Loucy (cell line): ENCODE measurements at regions not wholly inside any gene's neighbourhood (a gene's known extent, or its start where the extent isn't known, plus 50 kb on each side); places are given as distances from the start of the nearest gene placed in this dataset.
A peak's percentile ranks its signal among the peaks of the same experiment; 100 is the strongest.

Experiments used
- H2AFZ ChIP-seq: fragments of 200-600 bp; sonication (generic); 2 replicates; pipeline ENCODE4 v1.6.0; 2016; ENCODE audit warnings: antibody characterized with exemption, mild to moderate bottlenecking, low read length, moderate library complexity
- H3F3A ChIP-seq: fragments of 200-600 bp; 2 replicates; pipeline ENCODE4 v1.6.0; 2016; ENCODE audit warnings: antibody characterized with exemption, low read depth, mild to moderate bottlenecking
- H3K27me3 ChIP-seq: fragments of 200-600 bp; sonication (generic); 2 replicates; pipeline ENCODE4 v1.6.1; 2014; ENCODE audit warnings: low read length, mild to moderate bottlenecking; ENCODE audit not compliant: insufficient read depth, poor library complexity, severe bottlenecking
- H3K36me3 ChIP-seq: fragments of 200-600 bp; sonication (generic); 2 replicates; pipeline ENCODE4 v1.6.1; 2016; ENCODE audit warnings: low read length; ENCODE audit not compliant: insufficient read depth
- H3K4me1 ChIP-seq: fragments of 200-600 bp; sonication (generic); 2 replicates; pipeline ENCODE4 v1.5.1; 2014; ENCODE audit warnings: low read length, mild to moderate bottlenecking; ENCODE audit not compliant: insufficient read depth, poor library complexity, severe bottlenecking
- H3K4me2 ChIP-seq: fragments of 200-600 bp; sonication (generic); 2 replicates; pipeline ENCODE4 v1.6.0; 2014; ENCODE audit warnings: antibody characterized with exemption, low read length, low read depth, mild to moderate bottlenecking; ENCODE audit not compliant: poor library complexity, severe bottlenecking
- H3K4me3 ChIP-seq: fragments of 200-600 bp; sonication (generic); 2 replicates; pipeline ENCODE4 v1.5.1; 2014; ENCODE audit warnings: low read length, mild to moderate bottlenecking, mixed read lengths; ENCODE audit not compliant: poor library complexity, severe bottlenecking
- H3K79me2 ChIP-seq: fragments of 200-600 bp; sonication (generic); 2 replicates; pipeline ENCODE4 v1.6.1; 2014; ENCODE audit warnings: low read length; ENCODE audit not compliant: insufficient read depth
- H3K9ac ChIP-seq: fragments of 200-600 bp; sonication (generic); 2 replicates; pipeline ENCODE4 v1.6.0; 2014; ENCODE audit warnings: mild to moderate bottlenecking, low read depth, low read length, moderate library complexity; ENCODE audit not compliant: poor library complexity, severe bottlenecking
- H3K9me2 ChIP-seq: fragments of 200-600 bp; sonication (generic); replicated peaks from 2 replicates; pipeline ENCODE4 v1.6.1; 2016; ENCODE audit warnings: low read depth, low read length, mixed read lengths
- H3K9me3 ChIP-seq: fragments of 200-600 bp; sonication (generic); 2 replicates; pipeline ENCODE4 v1.6.1; 2014; ENCODE audit warnings: mild to moderate bottlenecking, antibody characterized with exemption, low read length, low read depth; ENCODE audit not compliant: insufficient read depth
- H4K20me1 ChIP-seq: fragments of 200-600 bp; sonication (generic); 2 replicates; pipeline ENCODE4 v1.6.0; 2014; ENCODE audit warnings: antibody characterized with exemption, low read length, mild to moderate bottlenecking; ENCODE audit not compliant: insufficient read depth, poor library complexity, severe bottlenecking
- EZH2phosphoT487 ChIP-seq: fragments of 200-600 bp; IDR thresholded peaks from 2 replicates; pipeline ENCODE4 v1.6.1; 2018; ENCODE audit warnings: antibody characterized with exemption, mild to moderate bottlenecking, moderate library complexity, borderline replicate concordance
- TF ChIP-seq, protein P1 (sequence below): fragments of 200-600 bp; sonication (generic); conservative IDR thresholded peaks from 2 replicates; pipeline ENCODE4 v1.5.1; 2014; ENCODE audit warnings: mild to moderate bottlenecking, antibody characterized with exemption, low read length

DNA sequence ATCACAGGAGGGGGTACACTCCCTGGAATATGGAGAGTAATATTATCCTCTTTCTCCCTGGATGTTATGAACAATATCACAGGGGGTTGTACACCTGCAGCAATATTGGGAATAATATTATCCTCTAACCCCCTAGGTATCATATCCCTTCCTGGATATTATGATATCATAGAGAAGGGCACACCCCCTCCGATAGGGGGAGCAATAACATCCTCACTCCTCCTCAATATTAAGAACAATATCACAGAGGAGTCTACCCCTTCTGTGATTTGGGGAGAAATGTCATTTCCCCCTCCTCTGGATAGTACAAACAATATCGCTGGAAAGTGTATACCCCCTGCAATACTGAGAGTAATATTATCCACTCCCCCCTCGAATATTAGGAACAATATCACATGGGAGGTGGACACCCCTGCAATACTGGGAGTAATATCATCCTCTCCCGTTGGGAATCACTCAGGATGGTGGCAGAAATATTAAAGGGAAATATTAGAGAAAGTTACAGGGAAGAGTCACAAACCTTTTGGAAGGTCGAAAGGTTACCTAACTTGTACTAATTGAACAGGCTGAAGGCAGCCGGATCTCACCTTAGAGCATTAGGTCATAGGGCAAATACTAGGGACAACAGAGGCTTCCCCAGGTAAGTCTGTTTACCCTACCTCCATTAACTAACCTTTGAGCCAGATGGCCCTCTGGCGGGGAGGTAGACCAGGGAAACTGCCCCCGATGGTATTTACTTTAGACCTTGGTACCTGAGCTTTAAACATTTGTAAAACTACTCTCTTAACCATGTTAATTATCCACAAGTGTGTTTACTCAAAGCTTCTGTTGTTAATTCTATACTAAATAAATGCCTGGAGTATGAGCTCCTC is 57.5 kb upstream of the FREM1 start:
- H3K4me1 ChIP-seq: peaks cover under 1% of the 10 kb centered on the region
- H3K36me3 ChIP-seq: no peaks in the 10 kb centered on the region
- no peak overlapping the region for H2AFZ ChIP-seq
- no peaks in the 10 kb centered on the region for H3F3A ChIP-seq
- no peaks in the 10 kb centered on the region for H3K27me3 ChIP-seq
- H3K4me3 ChIP-seq: no peak overlapping the region
- TF ChIP-seq, protein P1, sequence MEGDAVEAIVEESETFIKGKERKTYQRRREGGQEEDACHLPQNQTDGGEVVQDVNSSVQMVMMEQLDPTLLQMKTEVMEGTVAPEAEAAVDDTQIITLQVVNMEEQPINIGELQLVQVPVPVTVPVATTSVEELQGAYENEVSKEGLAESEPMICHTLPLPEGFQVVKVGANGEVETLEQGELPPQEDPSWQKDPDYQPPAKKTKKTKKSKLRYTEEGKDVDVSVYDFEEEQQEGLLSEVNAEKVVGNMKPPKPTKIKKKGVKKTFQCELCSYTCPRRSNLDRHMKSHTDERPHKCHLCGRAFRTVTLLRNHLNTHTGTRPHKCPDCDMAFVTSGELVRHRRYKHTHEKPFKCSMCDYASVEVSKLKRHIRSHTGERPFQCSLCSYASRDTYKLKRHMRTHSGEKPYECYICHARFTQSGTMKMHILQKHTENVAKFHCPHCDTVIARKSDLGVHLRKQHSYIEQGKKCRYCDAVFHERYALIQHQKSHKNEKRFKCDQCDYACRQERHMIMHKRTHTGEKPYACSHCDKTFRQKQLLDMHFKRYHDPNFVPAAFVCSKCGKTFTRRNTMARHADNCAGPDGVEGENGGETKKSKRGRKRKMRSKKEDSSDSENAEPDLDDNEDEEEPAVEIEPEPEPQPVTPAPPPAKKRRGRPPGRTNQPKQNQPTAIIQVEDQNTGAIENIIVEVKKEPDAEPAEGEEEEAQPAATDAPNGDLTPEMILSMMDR: no peak
- TF ChIP-seq EZH2phosphoT487: no peak
- no peaks in the 10 kb centered on the region for H3K9me3 ChIP-seq
- H4K20me1 ChIP-seq: no peaks in the 10 kb centered on the region
- H3K4me2 ChIP-seq: no peak overlapping the region
- H3K9me2 ChIP-seq: no peaks in the 10 kb centered on the region
- H3K79me2 ChIP-seq: no peaks in the 10 kb centered on the region
- H3K9ac ChIP-seq: no peak overlapping the region

- H3K4me2 ChIP-seq: peak overlapping the region; percentile 81
- H3F3A ChIP-seq: no peaks in the 10 kb centered on the region
- H3K4me3 ChIP-seq: peak overlapping the region; percentile 82
- TF ChIP-seq, protein P1: no peak
- TF ChIP-seq EZH2phosphoT487: no peak
- no peaks in the 10 kb centered on the region for H3K79me2 ChIP-seq
- H2AFZ ChIP-seq: peak overlapping the region; percentile 39; the same call in 1 of the 2 replicates
- no peaks in the 10 kb centered on the region for H3K27me3 ChIP-seq
- peak overlapping the region; percentile 87 for H3K9ac ChIP-seq
- no peaks in the 10 kb centered on the region for H4K20me1 ChIP-seq
- peaks cover 11% of the 10 kb centered on the region for H3K4me1 ChIP-seq
- H3K36me3 ChIP-seq: no peaks in the 10 kb centered on the region
- no peaks in the 10 kb centered on the region for H3K9me2 ChIP-seq
- H3K9me3 ChIP-seq: no peaks in the 10 kb centered on the region
Observed at GRCh38 chr9:14962193-14962882, 52.1 kb upstream of the FREM1 start.

DNA sequence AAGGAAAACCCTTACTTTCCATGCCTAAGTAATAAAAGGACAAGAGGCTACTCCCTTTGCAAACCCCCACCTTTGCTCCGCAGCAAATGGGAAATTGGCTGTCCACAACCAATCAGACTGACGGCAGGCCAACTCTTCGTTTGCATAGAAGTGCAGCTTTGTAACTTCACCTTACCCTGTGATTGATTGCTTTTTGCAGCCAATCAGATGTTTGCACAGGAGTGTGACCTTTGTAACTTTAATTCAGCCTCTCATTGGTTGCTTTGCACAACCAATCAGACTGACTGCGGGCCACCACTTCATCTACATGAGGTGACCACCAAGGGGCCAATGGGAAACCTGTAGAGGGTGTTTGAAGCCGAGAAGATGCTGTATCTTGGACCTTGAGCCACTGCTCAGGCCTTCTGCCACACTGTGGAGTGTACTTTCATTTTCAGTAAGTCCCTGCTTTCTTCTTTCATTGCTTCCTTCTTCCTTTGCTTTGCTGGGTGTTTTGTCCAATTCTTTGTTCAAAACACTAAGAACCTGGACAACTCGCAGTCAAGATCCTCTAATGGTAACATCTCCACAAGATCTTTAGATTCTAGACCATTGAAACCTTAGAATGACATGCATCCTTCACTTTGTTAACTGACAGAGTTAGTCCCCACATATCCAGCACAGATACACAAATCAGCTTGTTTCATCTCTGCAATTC is 51.3 kb upstream of the FREM1 start:
- H3K4me3 ChIP-seq: peak overlapping the region; percentile 82
- peak overlapping the region; percentile 39; the same call in 1 of the 2 replicates for H2AFZ ChIP-seq
- no peaks in the 10 kb centered on the region for H3F3A ChIP-seq

More for the DNA sequence above, 51.3 kb upstream of the FREM1 start:
- Histone ChIP-seq H3K36me3 (no peaks in the 10 kb centered on the region), H3K79me2 (no peaks in the 10 kb centered on the region), H3K27me3 (no peaks in the 10 kb centered on the region), H3K9me3 (no peaks in the 10 kb centered on the region), H3K4me1 (peaks cover 11% of the 10 kb centered on the region), H3K9ac (peak overlapping the region; percentile 87), H3K9me2 (no peaks in the 10 kb centered on the region), H3K4me2 (peak overlapping the region; percentile 81), H4K20me1 (no peaks in the 10 kb centered on the region)
- no peak for TF ChIP-seq EZH2phosphoT487
- TF ChIP-seq, protein P1: no peak
